Fibroblast of villous mesenchyme (primary cell): ENCODE measurements at regions not wholly inside any gene's neighbourhood (a gene's known extent, or its start where the extent isn't known, plus 50 kb on each side); places are given as distances from the start of the nearest gene placed in this dataset.

Experiments
- DNase-seq: peaks from one replicate; pipeline ENCODE4 v3.0.0-alpha.2; 2010; ENCODE audit warnings: low read depth
- H3K4me3 ChIP-seq: 2 replicates; pipeline ENCODE4 v1.5.1; 2011; ENCODE audit warnings: low read depth, mild to moderate bottlenecking, low read length
- CTCF ChIP-seq: IDR thresholded peaks from 2 replicates; pipeline ENCODE4 v1.5.1; 2012; ENCODE audit warnings: low read depth, mild to moderate bottlenecking, low read length; ENCODE audit not compliant: insufficient read depth

GRCh38 chr4:96016634-96017299, 176.9 kb downstream of the PDHA2 start:
- DNase-seq: peak; percentile 19

GRCh38 chr4:96025011-96025410, 185.1 kb downstream of the PDHA2 start:
- no peak for TF ChIP-seq CTCF
- no peak overlapping the region for H3K4me3 ChIP-seq
- no peak for DNase-seq

More at GRCh38 chr4:96016634-96017299, 176.9 kb downstream of the PDHA2 start:
- TF ChIP-seq CTCF: no peak
- H3K4me3 ChIP-seq: no peak overlapping the region

GRCh38 chr4:96035727-96036126, 195.8 kb downstream of the PDHA2 start:
- no peak overlapping the region for H3K4me3 ChIP-seq
- DNase-seq: peak; percentile 15
- peak; percentile 34 for TF ChIP-seq CTCF

GRCh38 chr4:96036781-96037180, 196.9 kb downstream of the PDHA2 start:
- no peak for DNase-seq
- no peak for TF ChIP-seq CTCF
- no peak overlapping the region for H3K4me3 ChIP-seq

- no peak for DNase-seq
- H3K4me3 ChIP-seq: no peak overlapping the region
- no peak for TF ChIP-seq CTCF
Observed at GRCh38 chr4:96037705-96038104, 197.8 kb downstream of the PDHA2 start.

- no peak for DNase-seq
- no peak for TF ChIP-seq CTCF
- no peak overlapping the region for H3K4me3 ChIP-seq
Observed at GRCh38 chr4:96039217-96039616, 199.3 kb downstream of the PDHA2 start.
